Type B pancreatic cell (in vitro differentiated cells): ENCODE measurements at regions not wholly inside any gene's neighbourhood (a gene's known extent, or its start where the extent isn't known, plus 50 kb on each side); places are given as distances from the start of the nearest gene placed in this dataset.

Experiments
- DNase-seq: peaks from one replicate; pipeline ENCODE4 v3.0.0; 2021; ENCODE audit warnings: mixed read lengths; ENCODE audit not compliant: unreplicated experiment; ENCODE audit errors: extremely low spot score
- H3K27ac Mint-ChIP-seq: 2 replicates; pipeline ENCODE4 v1.8.0; 2021; ENCODE audit warnings: mild to moderate bottlenecking, mixed read lengths
- H3K27me3 Mint-ChIP-seq: 2 replicates; pipeline ENCODE4 v1.8.0; 2021; ENCODE audit warnings: mixed read lengths
- H3K36me3 Mint-ChIP-seq: 2 replicates; pipeline ENCODE4 v1.8.0; 2021; ENCODE audit warnings: mixed read lengths
- H3K4me1 Mint-ChIP-seq: one replicate; pipeline ENCODE4 v1.8.0; 2021; ENCODE audit warnings: mixed read lengths; ENCODE audit not compliant: unreplicated experiment
- H3K4me3 Mint-ChIP-seq: 2 replicates; pipeline ENCODE4 v1.8.0; 2021; ENCODE audit warnings: mild to moderate bottlenecking, mixed read lengths
- H3K9me3 Mint-ChIP-seq: 2 replicates; pipeline ENCODE4 v1.8.0; 2021; ENCODE audit warnings: mixed read lengths
- CTCF ChIP-seq: fragments of 200-600 bp; sonication (generic); conservative IDR thresholded peaks from 2 replicates; pipeline ENCODE4 v1.5.0; 2021; ENCODE audit warnings: antibody characterized with exemption, mild to moderate bottlenecking

- no peaks in the 10 kb centered on the region for H3K9me3 Mint-ChIP-seq
- no peak overlapping the region for H3K27ac Mint-ChIP-seq
Measured at GRCh38 chr20:40738976-40739375, 49.9 kb upstream of the MAFB start.

GRCh38 chr20:40739841-40740240, 50.8 kb upstream of the MAFB start:
- Mint-ChIP-seq H3K27ac (no peak overlapping the region), H3K27me3 (peaks cover 41% of the 10 kb centered on the region), H3K36me3 (no peaks in the 10 kb centered on the region), H3K4me1 (no peaks in the 10 kb centered on the region), H3K9me3 (no peaks in the 10 kb centered on the region), H3K4me3 (no peak overlapping the region)
- TF ChIP-seq CTCF, result no peak
- no peak for DNase-seq

More at GRCh38 chr20:40738976-40739375, 49.9 kb upstream of the MAFB start:
- peaks cover 35% of the 10 kb centered on the region for H3K27me3 Mint-ChIP-seq
- no peak overlapping the region for H3K4me3 Mint-ChIP-seq
- no peaks in the 10 kb centered on the region for H3K36me3 Mint-ChIP-seq
- DNase-seq, result no peak
- no peak for TF ChIP-seq CTCF
- no peaks in the 10 kb centered on the region for H3K4me1 Mint-ChIP-seq

GRCh38 chr20:40741507-40742106, 52.6 kb upstream of the MAFB start:
- Mint-ChIP-seq H3K36me3 (no peaks in the 10 kb centered on the region), H3K4me3 (no peak overlapping the region), H3K9me3 (no peaks in the 10 kb centered on the region), H3K27me3 (peaks cover 48% of the 10 kb centered on the region), H3K4me1 (no peaks in the 10 kb centered on the region), H3K27ac (no peak overlapping the region)
- no peak for DNase-seq
- TF ChIP-seq CTCF, result peak; percentile 64

- Mint-ChIP-seq H3K9me3 (no peaks in the 10 kb centered on the region), H3K27me3 (peaks cover 48% of the 10 kb centered on the region), H3K4me1 (no peaks in the 10 kb centered on the region), H3K36me3 (no peaks in the 10 kb centered on the region), H3K4me3 (no peak overlapping the region), H3K27ac (no peak overlapping the region)
- TF ChIP-seq CTCF, result no peak
- DNase-seq, result no peak
Measured at GRCh38 chr20:40743141-40743775, 54.2 kb upstream of the MAFB start.

GRCh38 chr20:40744072-40744817, 55.2 kb upstream of the MAFB start:
- Mint-ChIP-seq H3K36me3 (no peaks in the 10 kb centered on the region), H3K9me3 (no peaks in the 10 kb centered on the region), H3K4me3 (no peak overlapping the region), H3K4me1 (no peaks in the 10 kb centered on the region), H3K27ac (no peak overlapping the region), H3K27me3 (peaks cover 43% of the 10 kb centered on the region)
- no peak for TF ChIP-seq CTCF
- DNase-seq, result no peak
